Activated CD4-positive, alpha-beta T cell treated with anti-CD3 and anti-CD28 coated beads, Interleukin-10, Interleukin-2, amounts not matched to agents 100 ng/mL and 50 ng/mL, durations not matched to agents 16 hours and 8 hours (primary cell): ENCODE measurements at regions not wholly inside any gene's neighbourhood (a gene's known extent, or its start where the extent isn't known, plus 50 kb on each side); places are given as distances from the start of the nearest gene placed in this dataset.

Source experiments
- DNase-seq: peaks from one replicate; pipeline ENCODE4 v3.0.0-alpha.2; 2020

GRCh38 chr10:24147321-24147720 is 61.6 kb upstream of the KIAA1217 start:
- DNase-seq, result no peak

- no peak for DNase-seq
Observed at GRCh38 chr10:24149640-24150039, 59.3 kb upstream of the KIAA1217 start.

GRCh38 chr10:24150853-24151252 is 58.1 kb upstream of the KIAA1217 start:
- no peak for DNase-seq

GRCh38 chr10:24152270-24152669 is 56.7 kb upstream of the KIAA1217 start:
- no peak for DNase-seq

- no peak for DNase-seq
Observed at GRCh38 chr10:24153031-24153430, 55.9 kb upstream of the KIAA1217 start.

- DNase-seq, result no peak
Observed at GRCh38 chr10:24153537-24153936, 55.4 kb upstream of the KIAA1217 start.

GRCh38 chr10:24156686-24157085 is 52.3 kb upstream of the KIAA1217 start:
- DNase-seq, result no peak

GRCh38 chr10:24157567-24157966 is 51.4 kb upstream of the KIAA1217 start:
- DNase-seq, result no peak
